Trophoblast cell (in vitro differentiated cells and primary cell): ENCODE measurements at regions not wholly inside any gene's neighbourhood (a gene's known extent, or its start where the extent isn't known, plus 50 kb on each side); places are given as distances from the start of the nearest gene placed in this dataset.

Experiments used
- DNase-seq, 2 donors: peaks; one replicate each; pipeline ENCODE4 v3.0.0-alpha.2; 2016
- H2AFZ ChIP-seq: 2 replicates; pipeline ENCODE4 v1.6.1; 2013; ENCODE audit warnings: low read length, moderate library complexity, mild to moderate bottlenecking; ENCODE audit not compliant: insufficient read depth, poor library complexity
- H2AK5ac ChIP-seq: 2 replicates; pipeline ENCODE4 v1.6.1; 2013; ENCODE audit warnings: mild to moderate bottlenecking, low read length
- H2BK120ac ChIP-seq: 2 replicates; pipeline ENCODE4 v1.6.1; 2013; ENCODE audit warnings: low read length, mild to moderate bottlenecking, moderate library complexity; ENCODE audit not compliant: insufficient read depth, poor library complexity
- H2BK12ac ChIP-seq: 2 replicates; pipeline ENCODE4 v1.6.1; 2013; ENCODE audit warnings: mild to moderate bottlenecking, low read length, moderate library complexity
- H2BK5ac ChIP-seq: 2 replicates; pipeline ENCODE4 v1.6.1; 2013; ENCODE audit warnings: low read length, low read depth, moderate library complexity, mild to moderate bottlenecking; ENCODE audit not compliant: poor library complexity
- H3K14ac ChIP-seq: 2 replicates; pipeline ENCODE4 v1.6.1; 2013; ENCODE audit warnings: mild to moderate bottlenecking, low read length
- H3K18ac ChIP-seq: 2 replicates; pipeline ENCODE4 v1.6.1; 2013; ENCODE audit warnings: mild to moderate bottlenecking, low read length
- H3K23ac ChIP-seq: 2 replicates; pipeline ENCODE4 v1.6.1; 2013; ENCODE audit warnings: low read length
- H3K27ac ChIP-seq: 2 replicates; pipeline ENCODE4 v1.5.1; 2013; ENCODE audit warnings: low read depth, mild to moderate bottlenecking, inconsistent platforms, low read length, moderate library complexity
- H3K27me3 ChIP-seq: 2 replicates; pipeline ENCODE4 v1.6.1; 2013; ENCODE audit warnings: inconsistent platforms, mild to moderate bottlenecking, low read length, moderate library complexity; ENCODE audit not compliant: insufficient read depth
- H3K36me3 ChIP-seq, 2 experiments: 1 replicate in 1 of 2; 2 replicates in 1 of 2; pipeline ENCODE4 v1.6.1; 2013; ENCODE audit warnings: low read length in 2 of 2, mild to moderate bottlenecking in 2 of 2, moderate library complexity in 1 of 2; ENCODE audit not compliant: insufficient read depth in 2 of 2, control insufficient read depth in 1 of 2
- H3K4ac ChIP-seq: 2 replicates; pipeline ENCODE4 v1.6.1; 2013; ENCODE audit warnings: low read depth, mild to moderate bottlenecking, low read length, moderate library complexity
- H3K4me1 ChIP-seq, 2 experiments: 1 replicate in 1 of 2; 2 replicates in 1 of 2; pipeline ENCODE4 v1.6.1; 2013; ENCODE audit warnings: low read length in 2 of 2, mild to moderate bottlenecking in 2 of 2, moderate library complexity in 1 of 2; ENCODE audit not compliant: insufficient read depth in 2 of 2, control insufficient read depth in 1 of 2
- H3K4me2 ChIP-seq: 2 replicates; pipeline ENCODE4 v1.6.1; 2013; ENCODE audit warnings: inconsistent platforms, mild to moderate bottlenecking, low read length, moderate library complexity
- H3K4me3 ChIP-seq: 2 replicates; pipeline ENCODE4 v1.5.1; 2013; ENCODE audit warnings: mild to moderate bottlenecking, low read depth, low read length, inconsistent platforms
- H3K79me1 ChIP-seq: one replicate; pipeline ENCODE4 v1.6.1; 2013; ENCODE audit warnings: low read length
- H3K79me2 ChIP-seq: 2 replicates; pipeline ENCODE4 v1.6.1; 2013; ENCODE audit warnings: low read length, mild to moderate bottlenecking; ENCODE audit not compliant: control insufficient read depth, insufficient read depth, poor library complexity
- H3K9ac ChIP-seq: 2 replicates; pipeline ENCODE4 v1.6.1; 2013; ENCODE audit warnings: mild to moderate bottlenecking, low read length
- H3K9me3 ChIP-seq: 2 replicates; pipeline ENCODE4 v1.6.1; 2013; ENCODE audit warnings: low read depth, mild to moderate bottlenecking, control low read depth, inconsistent platforms, low read length; ENCODE audit not compliant: insufficient read depth
- H4K12ac ChIP-seq: 2 replicates; pipeline ENCODE4 v1.6.1; 2013; ENCODE audit warnings: low read depth, mild to moderate bottlenecking, low read length, moderate library complexity
- H4K8ac ChIP-seq: 2 replicates; pipeline ENCODE4 v1.6.1; 2013; ENCODE audit warnings: low read depth, mild to moderate bottlenecking, low read length, moderate library complexity
- H4K91ac ChIP-seq: one replicate; pipeline ENCODE4 v1.6.1; 2013; ENCODE audit warnings: low read depth, mild to moderate bottlenecking, low read length, moderate library complexity
- WGBS: extraction: QIAGEN DNeasy Blood & Tissue Kit; methylation state at CpG from one replicate; pipeline ENCODE4 v1.1.7; 2013; ENCODE audit warnings: missing lambda C conversion rate; ENCODE audit not compliant: insufficient read length, insufficient coverage; ENCODE audit errors: extremely low coverage; 5-methylcytosine and 5-hydroxymethylcytosine counted together

DNA sequence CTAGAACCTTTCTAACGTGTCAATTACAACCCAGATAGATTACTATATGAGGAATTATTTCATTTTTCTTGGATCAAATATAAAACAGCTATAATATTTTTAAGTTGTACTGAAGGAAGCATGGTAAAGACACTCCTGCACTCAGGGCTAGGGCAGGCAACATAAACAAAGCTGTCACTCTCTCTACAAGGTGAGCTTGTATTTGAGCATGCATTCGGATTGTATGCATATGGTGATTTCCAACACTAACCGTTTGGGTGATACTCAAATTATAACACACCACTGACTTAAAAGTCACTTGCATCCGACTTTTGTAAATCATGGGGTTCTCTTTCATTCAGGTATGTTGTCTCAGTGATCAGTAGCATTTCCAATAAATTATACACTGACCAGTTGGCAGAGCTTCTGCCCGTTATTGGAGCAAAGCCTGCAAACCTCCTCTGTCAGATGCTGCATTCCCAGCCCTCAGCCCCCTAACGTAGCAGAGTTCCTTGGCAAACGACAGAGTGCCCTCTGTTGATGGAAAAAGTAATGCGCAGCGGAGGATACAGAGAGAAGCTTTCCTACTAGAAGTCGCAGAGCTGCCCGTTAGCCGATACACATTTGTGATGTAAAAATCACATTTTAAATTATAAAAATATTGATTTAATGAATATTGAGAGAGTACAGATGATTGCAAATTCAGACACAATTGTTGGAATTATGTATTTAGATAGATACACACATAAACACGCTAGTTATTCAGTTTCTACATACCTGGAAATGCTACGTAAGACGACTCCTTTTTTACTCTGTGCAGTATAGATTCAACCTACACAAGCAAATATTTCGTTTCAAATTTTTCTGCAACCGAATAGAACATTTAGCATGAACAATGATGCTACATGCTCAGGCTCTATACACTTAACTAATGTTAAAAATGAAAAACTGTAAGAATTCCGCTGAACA lies 173.9 kb upstream of the SP4 start:
- Histone ChIP-seq H3K14ac (no peak overlapping the region), H3K4me3 (no peak overlapping the region), H4K12ac (no peak overlapping the region), H2AK5ac (no peak overlapping the region), H4K91ac (no peak overlapping the region), H3K18ac (no peak overlapping the region), H2AFZ (no peak overlapping the region), H3K9me3 (no peaks in the 10 kb centered on the region), H2BK120ac (no peak overlapping the region), H3K27me3 (no peaks in the 10 kb centered on the region), H3K4me1 (no peaks in the 10 kb centered on the region), H3K4me2 (no peak overlapping the region), H3K79me2 (no peaks in the 10 kb centered on the region), H4K8ac (no peak overlapping the region), H3K27ac (no peak overlapping the region), H3K9ac (no peak overlapping the region), H3K4ac (no peak overlapping the region), H2BK12ac (no peak overlapping the region), H3K79me1 (no peaks in the 10 kb centered on the region), H3K23ac (no peak overlapping the region), H3K36me3 (no peaks in the 10 kb centered on the region), H2BK5ac (no peak overlapping the region)
- DNase-seq: peak; percentile 31 to 63
- no CpG with 5 or more reads among the region's 18 CpGs for whole genome bisulfite sequencing

DNA sequence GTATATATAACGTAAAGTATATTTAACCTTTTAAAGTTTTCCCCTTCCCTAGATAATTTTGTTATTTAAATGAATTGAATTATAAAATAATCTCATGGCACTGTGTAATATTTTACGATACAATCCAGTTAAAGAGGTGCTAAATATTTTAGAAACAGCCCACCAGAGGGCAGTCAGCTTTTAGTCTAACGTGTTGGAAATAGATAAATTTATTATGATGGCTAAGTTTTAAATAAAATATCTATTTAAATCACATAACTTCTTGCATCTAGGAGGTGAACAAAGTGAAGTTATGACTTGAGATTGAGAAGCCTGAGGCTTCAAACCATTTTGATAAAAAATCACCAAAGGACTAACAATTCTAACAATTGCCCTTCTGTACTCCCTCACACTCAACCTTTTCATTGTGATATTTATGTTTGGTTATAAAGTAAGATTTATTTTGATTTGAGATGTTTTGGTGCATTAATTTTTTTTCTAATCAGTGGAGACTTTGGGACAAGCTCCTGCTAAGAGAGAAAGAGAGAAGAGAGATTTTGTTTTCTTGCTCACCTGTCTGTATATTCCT lies 171.5 kb upstream of the SP4 start:
- H2BK5ac ChIP-seq: no peak overlapping the region

DNA sequence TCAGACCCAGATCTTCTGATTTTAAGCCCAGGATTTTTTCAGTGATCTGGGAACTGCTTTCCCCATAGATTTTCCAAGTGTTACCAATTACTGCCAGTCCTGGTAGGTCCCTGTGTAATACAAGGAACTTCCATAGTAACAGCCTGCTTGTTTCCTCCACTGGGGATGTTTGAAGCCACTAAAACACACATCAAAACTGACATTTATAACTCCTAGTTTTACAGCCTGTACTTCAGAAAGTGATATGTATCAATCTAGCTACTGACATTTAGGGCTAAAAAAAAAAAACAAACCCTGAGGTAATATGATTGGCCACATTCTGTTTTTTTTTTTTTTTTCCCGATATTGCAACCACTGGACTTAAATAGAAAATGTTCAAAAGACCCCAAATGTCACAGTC lies 166.9 kb upstream of the SP4 start:
- Histone ChIP-seq H3K23ac (no peak overlapping the region), H2AFZ (no peak overlapping the region), H3K79me1 (no peaks in the 10 kb centered on the region), H4K8ac (no peak overlapping the region), H2BK12ac (no peak overlapping the region), H3K4me2 (no peak overlapping the region), H3K79me2 (no peaks in the 10 kb centered on the region), H4K12ac (no peak overlapping the region), H3K27me3 (no peaks in the 10 kb centered on the region), H3K36me3 (no peaks in the 10 kb centered on the region), H3K18ac (no peak overlapping the region), H3K27ac (no peak overlapping the region), H3K4me1 (no peaks in the 10 kb centered on the region), H3K14ac (no peak overlapping the region), H3K4me3 (no peak overlapping the region), H2AK5ac (no peak overlapping the region), H2BK120ac (no peak overlapping the region), H4K91ac (no peak overlapping the region), H3K9ac (no peak overlapping the region), H3K4ac (no peak overlapping the region), H3K9me3 (no peaks in the 10 kb centered on the region), H2BK5ac (no peak overlapping the region)
- no peak for DNase-seq
- no CpG with 5 or more reads among the region's 1 CpG for WGBS

More for the DNA sequence above, 171.5 kb upstream of the SP4 start:
- no peak overlapping the region for H2AFZ ChIP-seq
- no peak overlapping the region for H3K18ac ChIP-seq
- H3K36me3 ChIP-seq: no peaks in the 10 kb centered on the region
- H2AK5ac ChIP-seq: no peak overlapping the region
- no peaks in the 10 kb centered on the region for H3K27me3 ChIP-seq
- peak; percentile 18 to 68 for DNase-seq
- no peak overlapping the region for H3K9ac ChIP-seq
- no peak overlapping the region for H3K4me3 ChIP-seq
- WGBS: no CpG with 5 or more reads among the region's 3 CpGs
- no peak overlapping the region for H3K14ac ChIP-seq
- no peak overlapping the region for H2BK120ac ChIP-seq
- H4K8ac ChIP-seq: no peak overlapping the region
- no peaks in the 10 kb centered on the region for H3K9me3 ChIP-seq
- H3K4me1 ChIP-seq: no peaks in the 10 kb centered on the region
- no peaks in the 10 kb centered on the region for H3K79me2 ChIP-seq
- no peak overlapping the region for H3K27ac ChIP-seq
- H3K4ac ChIP-seq: no peak overlapping the region
- no peak overlapping the region for H2BK12ac ChIP-seq
- no peak overlapping the region for H4K12ac ChIP-seq
- no peak overlapping the region for H4K91ac ChIP-seq
- no peaks in the 10 kb centered on the region for H3K79me1 ChIP-seq
- H3K4me2 ChIP-seq: no peak overlapping the region
- H3K23ac ChIP-seq: no peak overlapping the region

DNA sequence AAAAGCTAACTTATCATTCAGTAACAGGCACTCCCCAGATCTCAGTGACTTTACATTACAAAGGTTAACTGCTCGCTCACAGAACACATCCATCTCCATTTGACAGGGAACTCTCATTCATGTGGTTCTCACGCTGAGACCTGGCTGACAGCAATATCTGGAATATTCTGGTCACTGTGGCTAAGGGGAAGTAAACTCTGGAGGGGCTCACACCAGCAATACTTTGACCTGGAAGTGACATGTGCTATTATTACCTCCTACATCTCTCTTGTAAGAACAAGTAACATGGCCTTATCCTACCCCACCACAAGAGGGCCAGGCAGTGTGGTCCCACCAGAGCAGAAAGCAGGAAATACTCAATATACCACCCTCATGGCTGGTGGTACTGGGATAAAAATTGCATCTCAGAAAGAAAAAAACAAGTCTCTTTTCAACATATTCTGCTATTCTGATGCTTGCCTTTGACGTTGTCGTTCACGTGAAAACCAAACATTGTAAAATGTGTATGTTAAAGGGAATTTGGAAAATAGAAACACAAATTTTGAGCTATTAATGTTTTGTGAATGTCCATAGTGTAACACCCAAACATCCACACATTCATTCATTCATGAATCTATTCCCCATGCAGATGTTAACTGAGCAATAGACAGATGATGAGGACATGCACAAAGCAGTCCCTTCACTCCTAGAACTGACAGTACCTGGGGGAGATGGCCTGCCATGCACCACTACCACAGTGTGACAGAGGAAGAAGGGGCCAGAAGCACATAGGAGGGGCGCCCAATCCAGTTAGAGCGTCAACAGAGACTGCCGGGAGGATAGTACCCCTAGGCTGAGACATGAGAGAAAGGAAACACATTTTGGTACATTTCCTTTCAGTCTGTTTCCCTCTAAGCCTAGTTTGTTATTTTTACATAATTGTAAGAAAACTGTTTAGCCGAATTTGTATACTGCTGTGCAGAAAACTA lies 166.0 kb upstream of the SP4 start:
- Histone ChIP-seq H3K27me3 (no peaks in the 10 kb centered on the region), H3K27ac (no peak overlapping the region), H3K23ac (no peak overlapping the region), H3K18ac (no peak overlapping the region), H4K91ac (no peak overlapping the region), H3K4me3 (no peak overlapping the region), H2BK120ac (no peak overlapping the region), H2AK5ac (no peak overlapping the region), H4K8ac (no peak overlapping the region), H3K36me3 (no peaks in the 10 kb centered on the region), H3K4ac (no peak overlapping the region), H2AFZ (no peak overlapping the region), H3K4me2 (no peak overlapping the region), H3K9ac (no peak overlapping the region), H3K14ac (no peak overlapping the region), H4K12ac (no peak overlapping the region), H2BK12ac (no peak overlapping the region), H3K79me2 (no peaks in the 10 kb centered on the region), H3K9me3 (no peaks in the 10 kb centered on the region), H3K4me1 (no peaks in the 10 kb centered on the region), H2BK5ac (no peak overlapping the region), H3K79me1 (no peaks in the 10 kb centered on the region)
- no CpG with 5 or more reads among the region's 9 CpGs for WGBS
- DNase-seq: peak; percentile 5 to 35
